ENCODE measurements at regions not wholly inside any gene's neighbourhood (a gene's known extent, or its start where the extent isn't known, plus 50 kb on each side); places are given as distances from the start of the nearest gene placed in this dataset.

- no peak for TF ChIP-seq CTCF (IDR thresholded peaks at IDR 0.05)
- TF ChIP-seq POLR2A (IDR thresholded peaks at IDR 0.05), result no peak
Measured at GRCh38 chr13:50511877-50512341, 331.6 kb downstream of the DLEU7 start.

Data from heart left ventricle (tissue), 13 donors.